HepG2 (cell line): ENCODE measurements at regions not wholly inside any gene's neighbourhood (a gene's known extent, or its start where the extent isn't known, plus 50 kb on each side); places are given as distances from the start of the nearest gene placed in this dataset.

ENCODE experiments used
- ATAC-seq: fragments of 200-7000 bp; cut with Tn5 transposase; 3 replicates; pipeline ENCODE4 v1.9.1; 2020; ENCODE audit warnings: mild to moderate bottlenecking, moderate library complexity
- BruUV-seq: library from RNA; stranded (reverse); fragments of 400-500 nt; replicated peaks from 2 replicates; lab custom pipeline; 2021; lab: Mats Ljungman, UMichigan
- CTCF ChIA-PET: fragments of 300-600 bp; formaldehyde crosslinking; extraction: SDS; loops from one replicate; lab custom pipeline; 2021; ENCODE audit warnings: low total read pairs, inconsistent platforms, low intra/inter-chr PET ratio; lab: Yijun Ruan, JAX
- POLR2A ChIA-PET: fragments of 350-600 bp; sonication (Branson Sonifier 250); formaldehyde crosslinking; loops from one replicate; lab custom pipeline; 2020; ENCODE audit warnings: antibody characterized with exemption, inconsistent platforms; lab: Yijun Ruan, JAX
- DNase-seq: peaks from one replicate; pipeline ENCODE4 v3.0.0-alpha.2; 2015; ENCODE audit warnings: low spot score
- FAIRE-seq: peaks from 3 replicates; lab custom pipeline; 2011; peaks lifted over from hg19 to GRCh38; lab: Jason Lieb, UNC
- H2AFZ ChIP-seq: one replicate; pipeline ENCODE4 v1.6.1; 2011; ENCODE audit warnings: low read length, inconsistent platforms
- H3K27ac ChIP-seq: fragments of 300-600 bp; 3 replicates; pipeline ENCODE4 v1.8.0; 2011; ENCODE audit warnings: mixed run types, mild to moderate bottlenecking, mixed read lengths, low read length, inconsistent platforms; ENCODE audit not compliant: insufficient read depth; ENCODE audit errors: extremely low read length
- H3K27me3 ChIP-seq, 2 experiments: fragments of 200-600 bp in 1 of 2; 2 replicates in 1 of 2; 3 replicates in 1 of 2; pipeline versions ENCODE4 v1.6.0 to v1.8.0; 2011; ENCODE audit warnings: low read length in 2 of 2, mild to moderate bottlenecking in 2 of 2, moderate library complexity in 2 of 2, inconsistent platforms in 1 of 2; ENCODE audit not compliant: insufficient read depth in 2 of 2, control insufficient read depth in 1 of 2
- H3K36me3 ChIP-seq, 2 experiments: fragments of 200-600 bp in 1 of 2; replicated peaks in 1 of 2; 2 replicates in 1 of 2; 3 replicates in 1 of 2; pipeline versions ENCODE4 v1.5.1 to v1.8.0; 2011; ENCODE audit warnings: low read length in 2 of 2, inconsistent platforms in 1 of 2; ENCODE audit not compliant: insufficient read depth in 2 of 2, control insufficient read depth in 1 of 2
- H3K4me1 ChIP-seq: 2 replicates; pipeline ENCODE4 v1.5.1; 2012; ENCODE audit warnings: low read length, inconsistent platforms; ENCODE audit not compliant: insufficient read depth
- H3K4me2 ChIP-seq: 2 replicates; pipeline ENCODE4 v1.6.0; 2011; ENCODE audit warnings: low read depth, low read length, inconsistent platforms
- H3K4me3 ChIP-seq, 3 experiments: fragments of 200-600 bp in 1 of 3; sonication (generic), shearing (Covaris generic) in 1 of 3; replicated peaks in 1 of 3; 2 replicates each; pipeline ENCODE4 v1.5.1; 2011 to 2016; ENCODE audit warnings: low read length in 3 of 3, inconsistent platforms in 2 of 3, low read depth in 2 of 3, mild to moderate bottlenecking in 2 of 3, control low read depth in 1 of 3, mixed read lengths in 1 of 3; ENCODE audit not compliant: insufficient read depth in 1 of 3
- H3K79me2 ChIP-seq: one replicate; pipeline ENCODE4 v1.6.1; 2011; ENCODE audit warnings: low read length, inconsistent platforms; ENCODE audit not compliant: insufficient read depth
- H3K9ac ChIP-seq: 2 replicates; pipeline ENCODE4 v1.6.0; 2011; ENCODE audit warnings: mild to moderate bottlenecking, low read depth, low read length, inconsistent platforms; ENCODE audit not compliant: insufficient read depth
- H3K9me3 ChIP-seq: 2 replicates; pipeline ENCODE4 v1.5.1; 2012; ENCODE audit warnings: mild to moderate bottlenecking, low read length
- H4K20me1 ChIP-seq: 2 replicates; pipeline ENCODE4 v1.6.0; 2011; ENCODE audit warnings: inconsistent platforms, mild to moderate bottlenecking, low read length, moderate library complexity; ENCODE audit not compliant: insufficient read depth
- ATRX ChIP-seq: sonication (generic); formaldehyde crosslinking; IDR thresholded peaks from 2 replicates; pipeline ENCODE4 v1.4.0; 2020; ENCODE audit warnings: missing genetic modification reagents, borderline replicate concordance
- FOXJ3 ChIP-seq: sonication (generic); formaldehyde crosslinking; IDR thresholded peaks from 2 replicates; pipeline ENCODE4 v1.4.0; 2020; ENCODE audit warnings: missing genetic modification reagents, mild to moderate bottlenecking, borderline replicate concordance
- NFRKB ChIP-seq: fragments of 450-650 bp; IDR thresholded peaks from 2 replicates; pipeline ENCODE4 v1.6.1; 2017
- NPAS2 ChIP-seq: sonication (generic); formaldehyde crosslinking; IDR thresholded peaks from 2 replicates; pipeline ENCODE4 v1.8.0; 2022; ENCODE audit warnings: mild to moderate bottlenecking, missing genetic modification reagents, borderline replicate concordance
- RBFOX2 ChIP-seq: fragments of 200-400 bp; formaldehyde crosslinking; IDR thresholded peaks from 2 replicates; pipeline ENCODE4 v1.6.1; 2017; ENCODE audit warnings: low read depth, mild to moderate bottlenecking, low read length
- RBM22 ChIP-seq: fragments of 200-400 bp; formaldehyde crosslinking; optimal IDR thresholded peaks from 2 replicates; pipeline ENCODE3; 2017; ENCODE audit warnings: mild to moderate bottlenecking, low read length, moderate library complexity
- SRSF9 ChIP-seq: fragments of 200-400 bp; formaldehyde crosslinking; IDR thresholded peaks from 2 replicates; pipeline ENCODE4 v1.6.1; 2018; ENCODE audit warnings: borderline replicate concordance, mild to moderate bottlenecking, low read depth, low read length; ENCODE audit not compliant: insufficient read depth, poor library complexity, severe bottlenecking
- ZNF362 ChIP-seq: sonication (generic); formaldehyde crosslinking; IDR thresholded peaks from 2 replicates; pipeline ENCODE4 v1.4.0; 2020; ENCODE audit warnings: missing genetic modification reagents, mild to moderate bottlenecking, borderline replicate concordance
- ZNF687 ChIP-seq: sonication (generic); formaldehyde crosslinking; IDR thresholded peaks from 2 replicates; pipeline ENCODE4 v1.5.1; 2020; ENCODE audit warnings: mild to moderate bottlenecking, missing genetic modification reagents, moderate library complexity
- WGBS: methylation state at CpG from one replicate; pipeline ENCODE4 v1.1.6; 2017; ENCODE audit warnings: low lambda C conversion rate; 5-methylcytosine and 5-hydroxymethylcytosine counted together
- in situ Hi-C: cut with HindIII; loops from 2 replicates; pipeline ENCODE4 v1.10.0; 2017; ENCODE audit warnings: low pct_unique_long_range_greater_than_20kb; ENCODE audit not compliant: extremely low pct_ligation_motif_present
- intact Hi-C: fragments of 100-400 bp; cut with micrococcal nuclease; formaldehyde crosslinking; loops from one replicate; pipeline ENCODE4 v1.10.0; 2022; ENCODE audit not compliant: unreplicated experiment
- TF ChIP-seq, protein P1 (sequence below): sonication (generic); formaldehyde crosslinking; IDR thresholded peaks from 2 replicates; pipeline ENCODE4 v1.5.1; 2020; ENCODE audit warnings: mild to moderate bottlenecking, missing genetic modification reagents, moderate library complexity
- TF ChIP-seq, protein P2 (sequence below): sonication (generic); formaldehyde crosslinking; IDR thresholded peaks from 2 replicates; pipeline ENCODE4 v1.8.1; 2023; ENCODE audit warnings: mild to moderate bottlenecking, moderate library complexity, missing genetic modification reagents
- TF ChIP-seq, protein P3 (sequence below): sonication (generic); formaldehyde crosslinking; IDR thresholded peaks from 2 replicates; pipeline ENCODE4 v1.4.0; 2020; ENCODE audit warnings: missing genetic modification reagents

DNA sequence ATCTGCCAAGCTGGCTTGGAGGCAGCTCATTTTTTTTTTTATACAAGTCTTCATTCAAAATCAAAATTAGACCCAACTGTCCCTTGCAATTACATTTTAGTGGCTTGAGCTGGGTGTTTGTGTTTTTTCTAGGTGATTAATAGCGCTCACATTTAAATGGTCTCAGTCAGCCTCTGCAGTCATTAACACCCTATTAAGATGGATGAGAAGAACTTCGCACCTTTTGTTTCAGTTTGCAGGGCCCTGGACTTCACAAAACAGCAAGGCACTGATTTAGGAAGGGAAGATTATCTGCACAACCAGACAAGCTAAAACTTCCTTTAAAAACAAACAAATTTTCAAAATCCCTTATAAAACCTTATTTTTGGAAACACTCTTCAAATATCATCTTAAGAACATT is 374.8 kb downstream of the EFNA5 start (continued):
- TF ChIP-seq, protein P1, sequence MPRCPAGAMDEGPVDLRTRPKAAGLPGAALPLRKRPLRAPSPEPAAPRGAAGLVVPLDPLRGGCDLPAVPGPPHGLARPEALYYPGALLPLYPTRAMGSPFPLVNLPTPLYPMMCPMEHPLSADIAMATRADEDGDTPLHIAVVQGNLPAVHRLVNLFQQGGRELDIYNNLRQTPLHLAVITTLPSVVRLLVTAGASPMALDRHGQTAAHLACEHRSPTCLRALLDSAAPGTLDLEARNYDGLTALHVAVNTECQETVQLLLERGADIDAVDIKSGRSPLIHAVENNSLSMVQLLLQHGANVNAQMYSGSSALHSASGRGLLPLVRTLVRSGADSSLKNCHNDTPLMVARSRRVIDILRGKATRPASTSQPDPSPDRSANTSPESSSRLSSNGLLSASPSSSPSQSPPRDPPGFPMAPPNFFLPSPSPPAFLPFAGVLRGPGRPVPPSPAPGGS (CRISPR knock-in tag): no peak
- TF ChIP-seq ZNF362 (no peak), NFRKB (no peak), ATRX (CRISPR knock-in tag) (no peak), ZNF687 (CRISPR knock-in tag) (no peak)

GRCh38 chr5:107294669-107295068 is 376.1 kb downstream of the EFNA5 start:
- H3K4me3 ChIP-seq: no peak overlapping the region
- ATAC-seq (no peak), FAIRE-seq (no peak), DNase-seq (no peak)
- H3K9me3 ChIP-seq: no peaks in the 10 kb centered on the region
- in situ Hi-C loops: no loop called here
- ChIA-PET POLR2A (no interaction called here), CTCF (no interaction called here)
- H2AFZ ChIP-seq: no peak overlapping the region
- no peak overlapping the region for H3K4me2 ChIP-seq
- H3K27ac ChIP-seq: no peak overlapping the region
- 6% methylated on average over 1 of the region's 1 CpG for WGBS
- H3K79me2 ChIP-seq: no peaks in the 10 kb centered on the region
- no peaks in the 10 kb centered on the region for H3K36me3 ChIP-seq
- H3K4me1 ChIP-seq: no peaks in the 10 kb centered on the region
- no peaks in the 10 kb centered on the region; a peak in 1 of 5 replicates for H3K27me3 ChIP-seq
- intact Hi-C loops: no loop called here
- no TSS peak for BruUV-seq
- H4K20me1 ChIP-seq: no peaks in the 10 kb centered on the region
- no peak overlapping the region for H3K9ac ChIP-seq
- TF ChIP-seq, protein P2, sequence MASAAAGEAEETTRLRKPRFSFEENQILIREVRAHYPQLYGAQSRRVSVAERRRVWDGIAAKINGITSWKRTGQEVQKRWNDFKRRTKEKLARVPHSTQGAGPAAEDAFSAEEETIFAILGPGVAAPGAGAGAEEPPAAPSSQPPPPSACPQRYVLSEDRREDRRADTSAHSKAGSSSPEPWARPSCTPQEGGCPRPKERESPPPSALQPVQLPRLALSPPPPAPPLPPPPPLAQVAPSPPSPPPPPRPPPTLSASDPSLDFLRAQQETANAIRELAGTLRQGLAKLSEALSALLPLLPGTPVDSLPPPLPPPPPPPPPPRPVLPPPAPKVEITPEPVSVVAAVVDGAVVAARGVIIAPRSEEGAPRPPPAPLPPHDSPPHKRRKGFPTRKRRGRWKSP: no peak
- TF ChIP-seq, protein P3, sequence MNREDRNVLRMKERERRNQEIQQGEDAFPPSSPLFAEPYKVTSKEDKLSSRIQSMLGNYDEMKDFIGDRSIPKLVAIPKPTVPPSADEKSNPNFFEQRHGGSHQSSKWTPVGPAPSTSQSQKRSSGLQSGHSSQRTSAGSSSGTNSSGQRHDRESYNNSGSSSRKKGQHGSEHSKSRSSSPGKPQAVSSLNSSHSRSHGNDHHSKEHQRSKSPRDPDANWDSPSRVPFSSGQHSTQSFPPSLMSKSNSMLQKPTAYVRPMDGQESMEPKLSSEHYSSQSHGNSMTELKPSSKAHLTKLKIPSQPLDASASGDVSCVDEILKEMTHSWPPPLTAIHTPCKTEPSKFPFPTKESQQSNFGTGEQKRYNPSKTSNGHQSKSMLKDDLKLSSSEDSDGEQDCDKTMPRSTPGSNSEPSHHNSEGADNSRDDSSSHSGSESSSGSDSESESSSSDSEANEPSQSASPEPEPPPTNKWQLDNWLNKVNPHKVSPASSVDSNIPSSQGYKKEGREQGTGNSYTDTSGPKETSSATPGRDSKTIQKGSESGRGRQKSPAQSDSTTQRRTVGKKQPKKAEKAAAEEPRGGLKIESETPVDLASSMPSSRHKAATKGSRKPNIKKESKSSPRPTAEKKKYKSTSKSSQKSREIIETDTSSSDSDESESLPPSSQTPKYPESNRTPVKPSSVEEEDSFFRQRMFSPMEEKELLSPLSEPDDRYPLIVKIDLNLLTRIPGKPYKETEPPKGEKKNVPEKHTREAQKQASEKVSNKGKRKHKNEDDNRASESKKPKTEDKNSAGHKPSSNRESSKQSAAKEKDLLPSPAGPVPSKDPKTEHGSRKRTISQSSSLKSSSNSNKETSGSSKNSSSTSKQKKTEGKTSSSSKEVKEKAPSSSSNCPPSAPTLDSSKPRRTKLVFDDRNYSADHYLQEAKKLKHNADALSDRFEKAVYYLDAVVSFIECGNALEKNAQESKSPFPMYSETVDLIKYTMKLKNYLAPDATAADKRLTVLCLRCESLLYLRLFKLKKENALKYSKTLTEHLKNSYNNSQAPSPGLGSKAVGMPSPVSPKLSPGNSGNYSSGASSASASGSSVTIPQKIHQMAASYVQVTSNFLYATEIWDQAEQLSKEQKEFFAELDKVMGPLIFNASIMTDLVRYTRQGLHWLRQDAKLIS (CRISPR knock-in tag): no peak
- no peak for TF ChIP-seq RBFOX2
- no peak for TF ChIP-seq SRSF9
- TF ChIP-seq RBM22: no peak
- TF ChIP-seq FOXJ3 (CRISPR knock-in tag): no peak
- no peak for TF ChIP-seq NPAS2 (CRISPR knock-in tag)
